HG02763 (cell line): ENCODE measurements at regions not wholly inside any gene's neighbourhood (a gene's known extent, or its start where the extent isn't known, plus 50 kb on each side); places are given as distances from the start of the nearest gene placed in this dataset.

ENCODE experiments used
- ATAC-seq: cut with Tn5 transposase; IDR thresholded peaks from one replicate; pipeline ENCODE4 v1.9.1; 2021; ENCODE audit warnings: mild to moderate bottlenecking, moderate library complexity; ENCODE audit not compliant: unreplicated experiment

GRCh38 chr11:31912808-31913207 is 101.7 kb upstream of the PAX6 start:
- ATAC-seq, result no peak

GRCh38 chr11:31910950-31911576 is 99.9 kb upstream of the PAX6 start:
- ATAC-seq, result no peak

- no peak for ATAC-seq
Observed at GRCh38 chr11:31903225-31904074, 92.3 kb upstream of the PAX6 start.

DNA sequence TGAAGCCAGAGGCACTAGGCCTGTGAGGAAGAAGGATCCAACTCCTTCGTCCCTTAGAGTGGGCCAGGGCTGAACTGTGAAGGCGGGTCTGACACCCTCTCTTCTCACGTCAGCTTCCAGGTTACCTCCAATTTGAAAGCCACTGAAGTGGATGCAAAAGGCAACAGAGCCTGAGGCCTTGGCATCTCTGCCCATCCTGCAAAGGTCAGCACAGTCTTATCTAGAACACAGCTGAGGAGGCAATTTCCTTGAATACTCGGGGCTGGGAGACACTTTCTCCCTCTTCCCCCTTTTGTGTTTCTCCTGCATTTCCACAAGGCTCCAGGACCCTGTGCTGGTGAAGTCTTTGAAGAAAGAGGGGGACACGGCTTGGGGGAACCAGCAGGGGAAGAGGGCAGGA is 91.6 kb upstream of the PAX6 start:
- ATAC-seq, result no peak

DNA sequence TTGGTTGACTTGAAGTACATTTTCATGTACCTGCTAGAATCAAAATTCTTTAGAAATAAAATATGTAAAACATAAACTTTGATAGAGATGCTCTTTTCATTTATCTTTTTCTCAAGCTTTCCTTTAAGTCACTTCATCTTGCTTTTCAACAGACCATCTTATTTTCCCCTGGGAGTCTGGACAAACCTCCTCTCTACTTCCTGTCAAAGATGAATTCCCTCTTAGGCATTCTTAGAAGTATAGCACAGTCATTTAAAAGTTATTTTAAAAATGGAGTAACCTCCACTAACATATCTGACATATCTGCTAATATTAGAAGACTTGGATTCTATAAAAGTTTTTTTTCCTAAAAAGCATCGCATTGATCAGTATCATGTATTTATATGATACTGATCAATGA is 84.8 kb upstream of the PAX6 start:
- no peak for ATAC-seq

DNA sequence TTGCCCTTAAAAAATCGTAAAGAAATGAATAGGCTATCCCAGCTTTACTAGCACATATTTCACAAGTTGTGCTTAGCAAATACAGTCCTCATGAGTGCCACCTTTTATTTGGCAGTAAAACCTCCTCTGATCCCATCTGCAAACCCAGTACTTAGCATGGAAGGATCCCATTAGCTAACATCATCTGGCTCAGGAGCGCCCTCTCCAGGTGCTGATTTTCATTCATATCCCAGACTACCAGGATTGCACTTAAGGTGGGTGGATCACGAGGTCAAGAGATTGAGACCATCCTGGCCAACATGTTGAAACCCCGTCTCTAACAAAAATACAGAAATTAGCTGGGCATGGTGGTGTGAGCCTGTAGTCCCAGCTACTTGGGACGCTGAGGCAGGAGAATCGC is 76.1 kb upstream of the PAX6 start:
- no peak for ATAC-seq

GRCh38 chr11:31884080-31884479 is 73.0 kb upstream of the PAX6 start:
- no peak for ATAC-seq

GRCh38 chr11:31883435-31883834 is 72.3 kb upstream of the PAX6 start:
- no peak for ATAC-seq

DNA sequence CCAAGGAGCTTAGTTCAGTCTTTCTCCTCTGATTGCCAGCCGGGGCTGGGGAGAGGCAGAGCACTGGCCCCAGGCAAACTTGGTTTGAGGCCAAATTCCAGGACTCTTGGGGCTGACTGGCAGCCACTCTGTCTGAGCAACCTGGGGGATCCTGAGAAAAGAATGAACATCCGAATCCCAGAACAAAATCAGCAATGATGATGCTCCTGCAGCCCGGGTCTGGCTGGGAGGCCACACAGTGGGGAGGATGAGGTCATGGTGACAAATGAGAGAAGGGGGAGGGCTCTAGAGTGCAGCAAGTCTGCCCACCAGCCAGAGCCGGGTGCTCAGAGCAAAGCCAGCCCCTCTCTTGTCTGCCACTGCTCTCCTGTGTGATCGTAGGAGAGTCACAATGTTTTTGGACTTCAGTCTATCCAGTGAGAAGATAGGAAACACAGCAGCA is 71.8 kb upstream of the PAX6 start:
- ATAC-seq, result no peak

GRCh38 chr11:31881825-31882224 is 70.7 kb upstream of the PAX6 start:
- ATAC-seq, result no peak

DNA sequence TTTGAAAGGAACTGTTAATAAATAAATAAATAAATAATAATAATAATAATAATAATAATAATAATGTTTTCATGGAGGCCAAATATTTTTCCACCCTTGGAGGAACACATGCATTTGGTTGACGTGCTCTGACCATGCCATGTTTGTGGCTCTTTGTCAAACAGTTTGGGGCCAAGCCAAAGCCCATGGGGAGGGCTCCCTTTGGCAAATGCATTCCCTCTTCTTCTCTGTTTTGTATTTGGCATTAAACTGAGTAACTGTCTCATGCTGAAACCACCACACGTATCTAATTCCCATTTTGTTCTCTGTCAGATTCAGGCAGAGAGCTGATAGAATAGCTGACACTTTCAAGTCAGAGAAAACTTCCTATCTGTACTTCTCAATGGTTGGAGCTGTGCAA is 68.6 kb upstream of the PAX6 start:
- ATAC-seq, result no peak

GRCh38 chr11:31877863-31878262 is 66.7 kb upstream of the PAX6 start:
- ATAC-seq, result no peak

GRCh38 chr11:31877083-31877482 is 66.0 kb upstream of the PAX6 start:
- ATAC-seq, result no peak

DNA sequence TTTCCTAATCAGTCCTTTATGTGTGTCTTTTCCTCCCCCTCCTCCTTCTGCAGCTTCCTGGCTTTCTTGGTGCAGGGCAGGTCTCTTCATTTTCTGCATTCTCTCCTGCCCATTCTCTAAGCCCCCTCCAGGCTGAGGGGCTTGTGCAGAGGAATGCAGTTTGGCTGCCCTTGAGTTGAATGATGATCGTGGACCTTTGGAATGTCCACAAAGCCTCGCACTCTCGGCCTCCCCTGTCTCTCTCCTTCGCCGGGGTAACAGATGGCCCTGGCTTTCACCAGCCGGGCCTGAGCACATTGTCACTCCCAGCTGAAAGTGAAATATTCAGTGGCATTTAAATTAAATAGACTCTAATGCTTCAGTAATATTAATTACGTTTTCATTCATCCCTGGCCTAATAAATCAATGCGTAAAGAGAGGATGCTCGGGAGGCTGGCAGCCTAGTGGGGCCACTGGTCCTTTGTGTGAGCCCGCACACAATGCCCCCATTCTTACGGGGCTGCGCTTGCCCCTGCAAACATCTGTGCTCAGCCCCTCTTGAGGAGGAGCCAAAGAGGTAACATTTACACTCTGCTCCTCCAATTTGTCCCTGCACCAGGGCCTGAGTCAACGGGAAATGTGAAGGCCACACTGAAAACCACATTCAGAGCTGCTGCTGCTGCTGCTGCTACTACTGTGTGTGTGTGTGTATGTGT is 64.9 kb upstream of the PAX6 start:
- ATAC-seq, result no peak

GRCh38 chr11:31874631-31875191 is 63.6 kb upstream of the PAX6 start:
- ATAC-seq, result no peak

- no peak for ATAC-seq
Observed at GRCh38 chr11:31873124-31873523, 62.0 kb upstream of the PAX6 start.

- no peak for ATAC-seq
Observed at GRCh38 chr11:31872076-31872443, 60.9 kb upstream of the PAX6 start.

DNA sequence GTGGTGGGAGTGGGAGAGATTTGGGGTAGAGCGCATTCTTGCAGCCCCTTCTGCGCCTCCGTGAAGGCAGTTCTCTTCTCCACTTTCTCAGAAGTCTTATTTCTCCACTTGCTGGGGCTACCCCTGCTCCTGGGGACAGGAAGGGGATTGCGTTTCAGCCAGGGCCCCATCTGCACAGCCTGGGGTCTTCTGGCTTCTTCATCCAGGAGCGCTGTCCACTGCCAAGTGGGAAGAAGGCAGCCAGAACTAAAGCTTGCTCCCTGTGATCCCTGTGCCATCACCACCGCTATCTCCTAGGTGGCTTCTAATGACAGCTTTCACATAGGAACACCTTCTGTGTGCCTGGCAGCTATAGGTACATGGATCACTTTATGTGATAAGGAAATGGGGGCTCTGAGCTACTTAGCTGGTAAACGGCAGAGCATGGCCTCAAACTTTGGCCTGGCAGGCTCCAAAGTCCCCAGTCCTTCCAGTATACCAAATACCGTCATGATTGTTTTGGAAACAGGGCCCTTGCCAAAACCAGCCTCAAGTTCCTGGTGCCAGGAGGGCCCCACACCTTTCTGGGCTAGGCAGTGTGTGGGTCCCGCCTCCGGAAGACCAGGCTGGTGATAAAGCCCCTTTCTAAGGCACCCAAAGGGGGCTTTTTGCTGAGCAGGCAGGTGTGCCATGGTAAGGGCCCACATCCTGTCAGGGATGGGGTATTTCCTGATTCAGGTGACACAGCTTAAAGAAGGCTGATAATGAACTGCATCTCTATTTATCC is 60.4 kb upstream of the PAX6 start:
- no peak for ATAC-seq

- ATAC-seq, result no peak
Observed at GRCh38 chr11:31870609-31871309, 59.6 kb upstream of the PAX6 start.

- no peak for ATAC-seq
Observed at GRCh38 chr11:31869986-31870385, 58.9 kb upstream of the PAX6 start.
